Right ventricle myocardium inferior (tissue), 1 donor: ENCODE measurements at regions not wholly inside any gene's neighbourhood (a gene's known extent, or its start where the extent isn't known, plus 50 kb on each side); places are given as distances from the start of the nearest gene placed in this dataset.

Experiments used
- ATAC-seq: fragments of 200-7000 bp; cut with Tn5 transposase; one replicate; pipeline ENCODE4 v1.9.1; 2020; ENCODE audit warnings: mild to moderate bottlenecking, moderate library complexity
- DNase-seq: peaks from one replicate; pipeline ENCODE4 v3.0.0; 2021; ENCODE audit errors: missing footprints
- intact Hi-C: fragments of 100-400 bp; cut with DNase I; formaldehyde crosslinking; loops from one replicate; pipeline ENCODE4 v1.11.0; 2022
- donor health status: DM: no; HTN: yes; CAD: no; lungs with severe emphysema.

GRCh38 chr10:33805831-33806230 lies 471.4 kb upstream of the NRP1 start:
- intact Hi-C loops: no loop called here
- DNase-seq (no peak), ATAC-seq (no peak)

- intact Hi-C loops: no loop called here
- no peak for DNase-seq
- no peak for ATAC-seq
Measured at GRCh38 chr10:33804584-33804983, 470.1 kb upstream of the NRP1 start.

GRCh38 chr10:33803248-33803647 lies 468.8 kb upstream of the NRP1 start:
- intact Hi-C loops: no loop called here
- ATAC-seq: no peak
- DNase-seq: no peak

GRCh38 chr10:33802566-33802965 lies 468.1 kb upstream of the NRP1 start:
- intact Hi-C loops: no loop called here
- no peak for ATAC-seq
- no peak for DNase-seq

- no peak for ATAC-seq
- intact Hi-C loops: no loop called here
- no peak for DNase-seq
Measured at GRCh38 chr10:33801705-33802104, 467.2 kb upstream of the NRP1 start.

GRCh38 chr10:33800986-33801385 lies 466.5 kb upstream of the NRP1 start:
- intact Hi-C loops: loop anchor here (1.0 kb wide), 1 partner anchor 465 kb away; no protein-coding TSS in a partner anchor
- ATAC-seq (no peak), DNase-seq (no peak)

- DNase-seq: no peak
Measured at GRCh38 chr10:33800545-33800944, 466.1 kb upstream of the NRP1 start.

GRCh38 chr10:33799944-33800323 lies 465.5 kb upstream of the NRP1 start:
- ATAC-seq (peak; percentile 30), DNase-seq (no peak)
- intact Hi-C loops: loop anchor here (1.0 to 5.0 kb wide), 2 partner anchors 78 to 464 kb away; no protein-coding TSS in a partner anchor

More at GRCh38 chr10:33800545-33800944, 466.1 kb upstream of the NRP1 start:
- ATAC-seq: peak; percentile 90
- intact Hi-C loops: loop anchor here (1.0 kb wide), 1 partner anchor 464 kb away; no protein-coding TSS in a partner anchor

GRCh38 chr10:33799281-33799943 lies 464.9 kb upstream of the NRP1 start:
- intact Hi-C loops: loop anchor here (5.0 kb wide), 1 partner anchor 77 kb away; no protein-coding TSS in a partner anchor
- DNase-seq (no peak), ATAC-seq (peak; percentile 50)

GRCh38 chr10:33798754-33799153 lies 464.3 kb upstream of the NRP1 start:
- DNase-seq: no peak
- intact Hi-C loops: loop anchor here (5.0 kb wide), 1 partner anchor 76 kb away; no protein-coding TSS in a partner anchor
- ATAC-seq: no peak

GRCh38 chr10:33796680-33797079 lies 462.2 kb upstream of the NRP1 start:
- DNase-seq (no peak), ATAC-seq (no peak)
- intact Hi-C loops: loop anchor here (5.0 kb wide), 1 partner anchor 74 kb away; no protein-coding TSS in a partner anchor

- no peak for ATAC-seq
- no peak for DNase-seq
- intact Hi-C loops: loop anchor here (5.0 kb wide), 1 partner anchor 73 kb away; no protein-coding TSS in a partner anchor
Measured at GRCh38 chr10:33795529-33795928, 461.1 kb upstream of the NRP1 start.

GRCh38 chr10:33794460-33794859 lies 460.0 kb upstream of the NRP1 start:
- DNase-seq (no peak), ATAC-seq (no peak)
- intact Hi-C loops: no loop called here

- no peak for ATAC-seq
- intact Hi-C loops: no loop called here
- DNase-seq: no peak
Measured at GRCh38 chr10:33793793-33794192, 459.3 kb upstream of the NRP1 start.

GRCh38 chr10:33791272-33791660 lies 456.8 kb upstream of the NRP1 start:
- intact Hi-C loops: no loop called here
- ATAC-seq (no peak), DNase-seq (no peak)

- intact Hi-C loops: no loop called here
- DNase-seq: no peak
- ATAC-seq: peak; percentile 44
Measured at GRCh38 chr10:33790521-33791271, 456.2 kb upstream of the NRP1 start.

GRCh38 chr10:33783557-33783956 lies 449.1 kb upstream of the NRP1 start:
- intact Hi-C loops: no loop called here
- DNase-seq: no peak

GRCh38 chr10:33783078-33783477 lies 448.6 kb upstream of the NRP1 start:
- no peak for ATAC-seq
- intact Hi-C loops: no loop called here
- no peak for DNase-seq

More at GRCh38 chr10:33783557-33783956, 449.1 kb upstream of the NRP1 start:
- ATAC-seq: no peak

- DNase-seq (no peak), ATAC-seq (no peak)
- intact Hi-C loops: no loop called here
Measured at GRCh38 chr10:33781606-33782395, 447.3 kb upstream of the NRP1 start.
